ENCODE measurements at regions not wholly inside any gene's neighbourhood (a gene's known extent, or its start where the extent isn't known, plus 50 kb on each side); places are given as distances from the start of the nearest gene placed in this dataset.
A peak's percentile ranks its signal among the peaks of the same experiment; 100 is the strongest.

DNA sequence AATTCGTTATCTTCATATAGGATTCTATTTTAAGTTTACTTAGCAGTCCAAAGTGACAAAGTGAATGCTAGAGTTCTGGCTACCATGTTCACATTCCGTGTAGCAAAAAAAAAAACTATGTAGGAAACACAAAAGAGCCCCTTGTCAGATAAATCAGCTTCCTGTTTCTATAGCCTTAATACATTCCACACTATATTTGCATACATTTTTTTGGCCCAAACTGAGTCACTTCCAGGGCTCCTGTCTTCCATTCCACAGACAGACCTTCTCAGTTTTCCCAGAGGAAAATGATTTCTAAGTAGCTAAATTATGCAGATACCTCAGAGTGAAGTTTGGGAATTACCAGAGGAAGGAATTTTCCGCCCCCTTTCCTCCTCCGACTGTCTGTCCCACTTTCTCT lies 841.9 kb upstream of the HS3ST1 start:
- Histone ChIP-seq H3K36me3 (ENCODE audit: control insufficient read depth, insufficient read depth, low read length) (no peaks in the 10 kb centered on the region), H3K4me3 (ENCODE audit: low read length) (no peak overlapping the region), H3K4me1 (ENCODE audit: control insufficient read depth, insufficient read depth, low read length) (no peaks in the 10 kb centered on the region), H3K9me3 (ENCODE audit: control insufficient read depth, low read depth, low read length) (no peaks in the 10 kb centered on the region), H3K27ac (ENCODE audit: low read length) (no peak overlapping the region), H3K27me3 (ENCODE audit: control insufficient read depth, insufficient read depth, low read length) (no peaks in the 10 kb centered on the region)
- DNase-seq: no peak
- 60% methylated on average over 1 of the region's 4 CpGs for WGBS (ENCODE audit: insufficient coverage, low lambda C conversion rate)

- Histone ChIP-seq H3K9me3 (ENCODE audit: control insufficient read depth, low read depth, low read length) (no peaks in the 10 kb centered on the region), H3K4me1 (ENCODE audit: control insufficient read depth, insufficient read depth, low read length) (no peaks in the 10 kb centered on the region), H3K36me3 (ENCODE audit: control insufficient read depth, insufficient read depth, low read length) (no peaks in the 10 kb centered on the region), H3K27me3 (ENCODE audit: control insufficient read depth, insufficient read depth, low read length) (no peaks in the 10 kb centered on the region), H3K27ac (ENCODE audit: low read length) (no peak overlapping the region), H3K4me3 (ENCODE audit: low read length) (no peak overlapping the region)
- WGBS (ENCODE audit: insufficient coverage, low lambda C conversion rate): 100% methylated on average over 1 of the region's 2 CpGs
- no peak for DNase-seq
Observed at GRCh38 chr4:12265554-12265953, 836.9 kb upstream of the HS3ST1 start.

DNA sequence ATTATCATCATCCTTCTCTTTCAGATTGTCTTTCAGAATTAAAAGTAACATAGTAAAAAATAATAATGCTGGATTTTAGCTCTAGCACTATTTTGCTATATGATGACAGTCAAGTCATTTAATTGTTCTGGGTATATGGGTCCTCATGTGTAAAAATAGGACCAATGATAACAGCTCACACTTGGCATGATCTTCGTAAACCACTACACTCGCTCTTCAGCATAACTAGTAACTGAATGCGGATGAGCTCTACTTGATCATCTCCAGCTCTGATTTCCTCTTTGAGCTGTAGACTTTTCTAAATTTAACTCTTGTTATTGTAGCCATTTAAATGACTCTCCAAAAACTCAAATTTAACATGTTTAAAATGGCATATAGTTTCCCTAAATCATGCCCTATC lies 831.8 kb upstream of the HS3ST1 start:
- no peak overlapping the region for H3K27ac ChIP-seq (ENCODE audit: low read length)
- 80% methylated on average over 1 of the region's 3 CpGs for WGBS (ENCODE audit: insufficient coverage, low lambda C conversion rate)
- H3K4me1 ChIP-seq (ENCODE audit: control insufficient read depth, insufficient read depth, low read length): no peaks in the 10 kb centered on the region
- no peak overlapping the region for H3K4me3 ChIP-seq (ENCODE audit: low read length)
- DNase-seq: no peak
- H3K9me3 ChIP-seq (ENCODE audit: control insufficient read depth, low read depth, low read length): no peaks in the 10 kb centered on the region
- H3K36me3 ChIP-seq (ENCODE audit: control insufficient read depth, insufficient read depth, low read length): no peaks in the 10 kb centered on the region
- H3K27me3 ChIP-seq (ENCODE audit: control insufficient read depth, insufficient read depth, low read length): no peaks in the 10 kb centered on the region

GRCh38 chr4:12244973-12245372 lies 816.3 kb upstream of the HS3ST1 start:
- 0% methylated on average over 1 of the region's 3 CpGs for WGBS (ENCODE audit: insufficient coverage, low lambda C conversion rate)
- Histone ChIP-seq H3K27me3 (ENCODE audit: control insufficient read depth, insufficient read depth, low read length) (no peaks in the 10 kb centered on the region), H3K4me3 (ENCODE audit: low read length) (no peak overlapping the region), H3K36me3 (ENCODE audit: control insufficient read depth, insufficient read depth, low read length) (no peaks in the 10 kb centered on the region), H3K27ac (ENCODE audit: low read length) (no peak overlapping the region), H3K9me3 (ENCODE audit: control insufficient read depth, low read depth, low read length) (no peaks in the 10 kb centered on the region), H3K4me1 (ENCODE audit: control insufficient read depth, insufficient read depth, low read length) (peaks cover 5% of the 10 kb centered on the region)
- no peak for DNase-seq

DNA sequence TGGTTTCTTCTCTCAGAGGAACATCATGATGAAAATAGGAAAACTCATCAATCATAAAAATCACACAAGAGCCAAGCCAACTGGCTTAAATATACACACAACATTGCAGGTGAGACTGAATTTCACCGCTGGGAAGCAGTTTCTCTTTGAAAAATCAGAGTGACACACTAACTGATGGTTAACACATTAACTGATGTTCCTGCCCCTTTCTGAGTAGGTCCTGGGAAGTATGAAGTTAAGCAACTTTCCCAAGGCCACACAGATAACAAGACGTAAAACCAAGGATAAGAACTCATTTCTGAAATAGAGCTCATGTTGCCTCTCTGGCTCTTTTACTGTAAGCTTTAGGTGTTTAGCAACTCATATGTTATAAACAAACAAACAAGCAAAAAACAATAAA lies 813.7 kb upstream of the HS3ST1 start:
- DNase-seq: peak; percentile 75 to 87
- peak overlapping the region; percentile 68 for H3K27ac ChIP-seq (ENCODE audit: low read length)

GRCh38 chr4:12239897-12240636 lies 811.4 kb upstream of the HS3ST1 start:
- H3K9me3 ChIP-seq (ENCODE audit: control insufficient read depth, low read depth, low read length): no peaks in the 10 kb centered on the region
- H3K27ac ChIP-seq (ENCODE audit: low read length): no peak overlapping the region
- peaks cover 5% of the 10 kb centered on the region for H3K4me1 ChIP-seq (ENCODE audit: control insufficient read depth, insufficient read depth, low read length)
- 0% methylated on average over 1 of the region's 3 CpGs for WGBS (ENCODE audit: insufficient coverage, low lambda C conversion rate)
- no peak overlapping the region for H3K4me3 ChIP-seq (ENCODE audit: low read length)
- no peaks in the 10 kb centered on the region for H3K36me3 ChIP-seq (ENCODE audit: control insufficient read depth, insufficient read depth, low read length)
- H3K27me3 ChIP-seq (ENCODE audit: control insufficient read depth, insufficient read depth, low read length): no peaks in the 10 kb centered on the region
- no peak for DNase-seq

More for the DNA sequence above, 813.7 kb upstream of the HS3ST1 start:
- Histone ChIP-seq H3K36me3 (ENCODE audit: control insufficient read depth, insufficient read depth, low read length) (no peaks in the 10 kb centered on the region), H3K27me3 (ENCODE audit: control insufficient read depth, insufficient read depth, low read length) (no peaks in the 10 kb centered on the region), H3K4me1 (ENCODE audit: control insufficient read depth, insufficient read depth, low read length) (peaks cover 5% of the 10 kb centered on the region), H3K4me3 (ENCODE audit: low read length) (no peak overlapping the region), H3K9me3 (ENCODE audit: control insufficient read depth, low read depth, low read length) (no peaks in the 10 kb centered on the region)
- 14% methylated on average over 1 of the region's 2 CpGs for WGBS (ENCODE audit: insufficient coverage, low lambda C conversion rate)

DNA sequence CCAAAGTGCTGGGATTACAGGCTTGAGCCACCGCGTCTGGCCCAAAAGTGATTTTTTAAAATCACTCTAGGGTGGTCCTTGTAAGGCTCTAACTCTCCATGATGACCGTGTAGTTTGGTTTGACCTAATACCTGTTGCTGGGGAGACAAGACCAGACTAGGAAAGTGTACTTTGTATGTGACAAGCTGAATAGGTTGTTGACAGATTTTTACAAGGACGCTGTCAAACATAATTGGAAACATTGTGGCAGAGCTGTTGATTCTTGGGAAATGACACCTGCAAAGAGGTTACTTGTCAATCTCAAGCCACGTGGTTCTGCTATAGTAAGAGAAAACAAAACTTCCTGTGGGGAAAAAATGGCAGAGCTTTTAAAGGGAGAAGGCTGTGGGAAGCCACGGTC lies 802.4 kb upstream of the HS3ST1 start:
- no peak overlapping the region for H3K4me3 ChIP-seq (ENCODE audit: low read length)
- WGBS (ENCODE audit: insufficient coverage, low lambda C conversion rate): 71% methylated on average over 1 of the region's 6 CpGs
- no peaks in the 10 kb centered on the region for H3K9me3 ChIP-seq (ENCODE audit: control insufficient read depth, low read depth, low read length)
- H3K27me3 ChIP-seq (ENCODE audit: control insufficient read depth, insufficient read depth, low read length): no peaks in the 10 kb centered on the region
- no peaks in the 10 kb centered on the region for H3K4me1 ChIP-seq (ENCODE audit: control insufficient read depth, insufficient read depth, low read length)
- no peak overlapping the region for H3K27ac ChIP-seq (ENCODE audit: low read length)
- no peak for DNase-seq
- H3K36me3 ChIP-seq (ENCODE audit: control insufficient read depth, insufficient read depth, low read length): no peaks in the 10 kb centered on the region

GRCh38 chr4:12221031-12221430 lies 792.3 kb upstream of the HS3ST1 start:
- H3K27ac ChIP-seq (ENCODE audit: low read length): no peak overlapping the region
- no peak for DNase-seq
- H3K27me3 ChIP-seq (ENCODE audit: control insufficient read depth, insufficient read depth, low read length): no peaks in the 10 kb centered on the region
- no peaks in the 10 kb centered on the region for H3K36me3 ChIP-seq (ENCODE audit: control insufficient read depth, insufficient read depth, low read length)
- H3K4me3 ChIP-seq (ENCODE audit: low read length): no peak overlapping the region
- no CpG with 5 or more reads among the region's 2 CpGs for WGBS (ENCODE audit: insufficient coverage, low lambda C conversion rate)
- no peaks in the 10 kb centered on the region for H3K9me3 ChIP-seq (ENCODE audit: control insufficient read depth, low read depth, low read length)
- H3K4me1 ChIP-seq (ENCODE audit: control insufficient read depth, insufficient read depth, low read length): no peaks in the 10 kb centered on the region

DNA sequence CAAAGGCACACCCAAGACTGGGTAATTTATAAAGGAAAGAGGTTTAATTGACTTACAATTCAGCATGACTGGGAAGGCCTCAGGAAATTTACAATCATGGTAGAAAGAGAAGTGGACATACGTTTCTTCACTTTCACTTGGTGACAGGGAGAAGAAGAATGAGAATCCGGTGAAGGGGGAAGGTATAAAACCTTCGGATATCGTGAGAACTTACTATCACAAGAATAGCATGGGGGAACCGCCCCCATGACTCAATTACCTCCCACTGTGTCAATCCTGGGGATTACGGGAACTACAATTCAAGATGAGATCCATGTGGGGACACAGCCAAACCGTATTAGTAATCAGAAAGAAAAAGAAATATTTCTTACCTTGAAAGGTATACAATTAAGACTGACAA lies 782.9 kb upstream of the HS3ST1 start:
- 96% methylated on average over 4 of the region's 7 CpGs for WGBS (ENCODE audit: insufficient coverage, low lambda C conversion rate)
- H3K9me3 ChIP-seq (ENCODE audit: control insufficient read depth, low read depth, low read length): no peaks in the 10 kb centered on the region
- no peaks in the 10 kb centered on the region for H3K27me3 ChIP-seq (ENCODE audit: control insufficient read depth, insufficient read depth, low read length)
- no peak overlapping the region for H3K27ac ChIP-seq (ENCODE audit: low read length)
- no peaks in the 10 kb centered on the region for H3K36me3 ChIP-seq (ENCODE audit: control insufficient read depth, insufficient read depth, low read length)
- H3K4me1 ChIP-seq (ENCODE audit: control insufficient read depth, insufficient read depth, low read length): no peaks in the 10 kb centered on the region
- no peak for DNase-seq
- H3K4me3 ChIP-seq (ENCODE audit: low read length): no peak overlapping the region

DNA sequence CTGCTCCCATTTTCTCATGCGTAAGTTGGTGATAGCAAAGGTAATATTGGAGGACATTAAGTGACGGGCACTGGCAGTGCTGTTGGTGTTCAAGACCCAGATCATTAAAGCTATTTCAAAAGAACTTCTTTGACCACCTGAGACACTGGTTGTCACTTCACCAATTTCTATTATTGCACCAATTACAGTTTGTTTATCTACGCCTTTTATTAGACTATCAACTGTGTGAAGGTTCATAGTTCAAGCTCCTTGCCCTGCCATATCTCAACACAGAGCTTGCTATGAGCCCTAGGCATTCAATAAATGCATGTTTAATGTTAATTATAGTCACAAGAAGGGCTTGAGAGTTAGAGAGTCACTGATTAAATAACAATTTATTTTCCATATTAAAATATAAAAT lies 778.7 kb upstream of the HS3ST1 start:
- WGBS (ENCODE audit: insufficient coverage, low lambda C conversion rate): no CpG with 5 or more reads among the region's 3 CpGs

DNA sequence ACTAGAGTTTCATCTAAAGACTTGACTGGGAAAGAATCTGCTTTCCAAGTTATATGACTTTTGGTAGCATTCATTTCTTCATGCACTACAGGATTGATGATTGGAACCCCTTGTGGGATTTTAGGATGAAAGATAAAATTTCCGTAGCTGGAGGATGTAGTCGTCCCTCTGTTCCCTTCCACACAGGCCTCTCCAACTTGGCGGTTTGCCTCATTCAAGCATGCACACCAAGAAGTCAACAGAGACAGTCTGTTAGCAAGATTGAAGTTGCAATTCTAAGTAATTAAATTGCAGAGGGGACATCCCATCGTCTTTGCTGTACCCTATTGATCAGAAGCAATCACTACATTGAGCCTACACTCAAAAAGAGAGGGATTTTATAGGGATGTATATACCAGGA lies 777.4 kb upstream of the HS3ST1 start:
- Histone ChIP-seq H3K9me3 (ENCODE audit: control insufficient read depth, low read depth, low read length) (no peaks in the 10 kb centered on the region), H3K27ac (ENCODE audit: low read length) (no peak overlapping the region), H3K27me3 (ENCODE audit: control insufficient read depth, insufficient read depth, low read length) (no peaks in the 10 kb centered on the region), H3K4me3 (ENCODE audit: low read length) (no peak overlapping the region), H3K36me3 (ENCODE audit: control insufficient read depth, insufficient read depth, low read length) (no peaks in the 10 kb centered on the region), H3K4me1 (ENCODE audit: control insufficient read depth, insufficient read depth, low read length) (no peaks in the 10 kb centered on the region)
- WGBS (ENCODE audit: insufficient coverage, low lambda C conversion rate): no CpG with 5 or more reads among the region's 4 CpGs
- DNase-seq: no peak

More for the DNA sequence above, 778.7 kb upstream of the HS3ST1 start:
- H3K27me3 ChIP-seq (ENCODE audit: control insufficient read depth, insufficient read depth, low read length): no peaks in the 10 kb centered on the region
- H3K27ac ChIP-seq (ENCODE audit: low read length): no peak overlapping the region
- no peaks in the 10 kb centered on the region for H3K36me3 ChIP-seq (ENCODE audit: control insufficient read depth, insufficient read depth, low read length)
- H3K9me3 ChIP-seq (ENCODE audit: control insufficient read depth, low read depth, low read length): no peaks in the 10 kb centered on the region
- peak; percentile 37 to 75 for DNase-seq
- H3K4me1 ChIP-seq (ENCODE audit: control insufficient read depth, insufficient read depth, low read length): no peaks in the 10 kb centered on the region
- no peak overlapping the region for H3K4me3 ChIP-seq (ENCODE audit: low read length)
